ENCODE measurements at regions not wholly inside any gene's neighbourhood (a gene's known extent, or its start where the extent isn't known, plus 50 kb on each side); places are given as distances from the start of the nearest gene placed in this dataset.

- 74 to 86% methylated on average over 2 to 4 of the region's 4 CpGs for WGBS, 2 donors
- intact Hi-C loops (cut with DNase I) = no loop called here
- ATAC-seq = no peak
- no peaks in the 10 kb centered on the region for H3K36me3 ChIP-seq
- no peaks in the 10 kb centered on the region for H3K27me3 ChIP-seq
- FAIRE-seq = no peak
- H3K4me3 ChIP-seq = no peak overlapping the region
- no peaks in the 10 kb centered on the region for H3K9me3 ChIP-seq
- no peak overlapping the region for H3K27ac ChIP-seq
- H3K4me1 ChIP-seq = no peaks in the 10 kb centered on the region
- DNase-seq = peak in 2 of 6 donors; percentile 4 to 5
- TF ChIP-seq CTCF (IDR thresholded peaks at IDR 0.05) = no peak
Observed at GRCh38 chr3:13705702-13706280, 156.9 kb downstream of the FBLN2 start.

DNA sequence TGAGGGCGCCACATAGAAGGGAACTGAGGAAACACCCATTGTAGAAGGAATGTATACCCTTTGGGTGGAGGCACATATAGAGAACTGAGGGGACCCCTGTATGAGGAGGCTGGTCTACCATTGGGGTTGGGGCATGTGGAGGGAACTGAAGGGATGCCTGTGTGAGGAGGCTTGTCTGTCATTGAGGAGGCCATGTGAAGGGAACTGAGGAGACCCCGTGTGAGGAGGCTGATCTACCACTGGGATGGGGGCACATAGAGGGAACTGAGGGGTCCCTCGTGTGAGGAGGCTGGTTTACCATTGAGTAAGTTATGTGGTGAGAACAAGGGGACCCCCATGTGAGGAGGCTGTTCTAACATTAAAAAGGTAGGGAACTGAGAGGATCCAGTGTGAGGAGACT lies 156.1 kb downstream of the FBLN2 start:
- Histone ChIP-seq H3K36me3 (no peaks in the 10 kb centered on the region), H3K27ac (no peak overlapping the region), H3K4me1 (no peaks in the 10 kb centered on the region), H3K9me3 (no peaks in the 10 kb centered on the region), H3K27me3 (no peaks in the 10 kb centered on the region), H3K4me3 (no peak overlapping the region)
- WGBS, 2 donors = 58 to 66% methylated on average over 3 of the region's 3 CpGs
- TF ChIP-seq CTCF (IDR thresholded peaks at IDR 0.05) = no peak
- ATAC-seq (no peak), FAIRE-seq (no peak), DNase-seq (peak in 2 of 6 donors; percentile 4 to 5)
- intact Hi-C loops (cut with DNase I) = no loop called here

- 72 to 75% methylated on average over 6 of the region's 6 CpGs for WGBS, 2 donors
- Histone ChIP-seq H3K36me3 (no peaks in the 10 kb centered on the region), H3K27me3 (no peaks in the 10 kb centered on the region), H3K4me3 (no peak overlapping the region), H3K4me1 (no peaks in the 10 kb centered on the region), H3K9me3 (no peaks in the 10 kb centered on the region), H3K27ac (no peak overlapping the region)
- ATAC-seq = no peak
- no peak for TF ChIP-seq CTCF (IDR thresholded peaks at IDR 0.05)
- peak in 1 of 6 donors; percentile 5 for DNase-seq
- intact Hi-C loops (cut with DNase I) = no loop called here
- FAIRE-seq = no peak
Observed at GRCh38 chr3:13704174-13704573, 155.2 kb downstream of the FBLN2 start.

- FAIRE-seq = no peak
- Histone ChIP-seq H3K36me3 (no peaks in the 10 kb centered on the region), H3K9me3 (no peaks in the 10 kb centered on the region), H3K27ac (no peak overlapping the region), H3K27me3 (no peaks in the 10 kb centered on the region), H3K4me1 (no peaks in the 10 kb centered on the region), H3K4me3 (no peak overlapping the region)
- ATAC-seq = no peak
- intact Hi-C loops (cut with DNase I) = no loop called here
- DNase-seq = peak in 2 of 6 donors; percentile 7 to 8
- 68 to 71% methylated on average over 5 of the region's 5 CpGs for WGBS, 2 donors
- no peak for TF ChIP-seq CTCF (IDR thresholded peaks at IDR 0.05)
Observed at GRCh38 chr3:13703071-13703470, 154.1 kb downstream of the FBLN2 start.

DNA sequence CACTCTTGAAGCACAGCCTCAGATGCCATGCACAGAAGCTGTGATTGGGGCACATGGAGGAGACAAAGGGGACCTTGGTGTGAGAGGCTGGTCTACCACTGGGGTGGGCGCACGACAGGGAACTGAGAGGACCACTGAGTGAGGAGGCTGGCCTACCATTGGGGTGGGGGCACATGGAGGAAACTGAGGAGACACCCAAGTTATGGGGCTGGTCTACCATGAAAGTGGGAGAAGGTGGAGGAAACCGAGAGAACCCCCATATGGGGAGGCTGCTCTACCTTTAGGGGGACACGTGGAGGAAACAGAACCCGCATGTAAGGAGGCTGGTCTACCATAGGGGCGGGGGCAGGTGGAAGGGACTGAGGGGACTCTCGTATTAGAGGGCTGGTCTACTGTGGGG lies 153.4 kb downstream of the FBLN2 start:
- Histone ChIP-seq H3K4me3 (no peak overlapping the region), H3K36me3 (no peaks in the 10 kb centered on the region), H3K4me1 (no peaks in the 10 kb centered on the region), H3K27me3 (no peaks in the 10 kb centered on the region), H3K9me3 (no peaks in the 10 kb centered on the region), H3K27ac (no peak overlapping the region)
- intact Hi-C loops (cut with DNase I) = no loop called here
- peak in 1 of 6 donors; percentile 2 for DNase-seq
- no peak for TF ChIP-seq CTCF (IDR thresholded peaks at IDR 0.05)
- WGBS, 2 donors = 59 to 86% methylated on average over 7 of the region's 7 CpGs
- FAIRE-seq = no peak
- no peak for ATAC-seq
